PFSK-1 (cell line): ENCODE measurements at regions not wholly inside any gene's neighbourhood (a gene's known extent, or its start where the extent isn't known, plus 50 kb on each side); places are given as distances from the start of the nearest gene placed in this dataset.

Experiments
- FOXP2 ChIP-seq: optimal IDR thresholded peaks from 2 replicates; pipeline ENCODE3; 2011; ENCODE audit warnings: borderline replicate concordance, control low read depth, inconsistent platforms; ENCODE audit not compliant: insufficient read depth; ENCODE audit errors: extremely low read length, extremely low read depth
- POLR2AphosphoS5 ChIP-seq: IDR thresholded peaks from 2 replicates; pipeline ENCODE4 v1.6.1; 2012; ENCODE audit warnings: low read depth, mild to moderate bottlenecking, control low read depth, low read length, moderate library complexity
- SIN3A ChIP-seq: IDR thresholded peaks from 2 replicates; pipeline ENCODE4 v1.6.1; 2012; ENCODE audit warnings: mild to moderate bottlenecking, low read length, moderate library complexity, borderline replicate concordance; ENCODE audit not compliant: insufficient read depth
- TAF1 ChIP-seq: IDR thresholded peaks from 2 replicates; pipeline ENCODE4 v1.6.1; 2012; ENCODE audit warnings: low read length, control low read depth, borderline replicate concordance; ENCODE audit not compliant: insufficient read depth
- TF ChIP-seq, protein P1 (sequence below), 2 experiments: IDR thresholded peaks; 2 replicates each; pipeline versions ENCODE4 v1.6.1 to v1.8.0; 2011 to 2012; ENCODE audit warnings: low read depth in 2 of 2, low read length in 2 of 2, control low read depth in 1 of 2, inconsistent platforms in 1 of 2, mild to moderate bottlenecking in 1 of 2, moderate library complexity in 1 of 2; ENCODE audit not compliant: insufficient read depth in 1 of 2

DNA sequence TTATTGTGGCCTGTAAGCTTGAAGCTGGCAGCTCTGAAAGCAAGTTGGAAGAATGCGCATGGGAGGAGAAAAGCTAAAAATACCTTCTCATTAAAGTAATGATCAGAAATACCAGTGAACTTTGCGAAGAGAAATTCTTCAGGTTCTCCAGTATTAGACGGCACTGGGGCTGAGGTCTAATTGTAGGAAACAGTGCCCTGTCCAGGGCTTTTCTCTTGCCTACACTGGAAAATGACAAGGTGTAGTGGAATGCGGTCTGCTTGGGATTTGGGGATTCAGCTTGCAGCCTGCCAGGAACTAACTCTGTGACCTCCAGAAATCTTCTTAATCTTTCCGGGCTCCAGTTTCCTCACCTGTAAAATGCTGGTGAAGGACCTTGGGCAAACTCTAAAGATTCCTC lies 53.3 kb upstream of the KCNJ16 start:
- TF ChIP-seq POLR2AphosphoS5 = no peak
- TF ChIP-seq FOXP2 = no peak
- TF ChIP-seq, protein P1, sequence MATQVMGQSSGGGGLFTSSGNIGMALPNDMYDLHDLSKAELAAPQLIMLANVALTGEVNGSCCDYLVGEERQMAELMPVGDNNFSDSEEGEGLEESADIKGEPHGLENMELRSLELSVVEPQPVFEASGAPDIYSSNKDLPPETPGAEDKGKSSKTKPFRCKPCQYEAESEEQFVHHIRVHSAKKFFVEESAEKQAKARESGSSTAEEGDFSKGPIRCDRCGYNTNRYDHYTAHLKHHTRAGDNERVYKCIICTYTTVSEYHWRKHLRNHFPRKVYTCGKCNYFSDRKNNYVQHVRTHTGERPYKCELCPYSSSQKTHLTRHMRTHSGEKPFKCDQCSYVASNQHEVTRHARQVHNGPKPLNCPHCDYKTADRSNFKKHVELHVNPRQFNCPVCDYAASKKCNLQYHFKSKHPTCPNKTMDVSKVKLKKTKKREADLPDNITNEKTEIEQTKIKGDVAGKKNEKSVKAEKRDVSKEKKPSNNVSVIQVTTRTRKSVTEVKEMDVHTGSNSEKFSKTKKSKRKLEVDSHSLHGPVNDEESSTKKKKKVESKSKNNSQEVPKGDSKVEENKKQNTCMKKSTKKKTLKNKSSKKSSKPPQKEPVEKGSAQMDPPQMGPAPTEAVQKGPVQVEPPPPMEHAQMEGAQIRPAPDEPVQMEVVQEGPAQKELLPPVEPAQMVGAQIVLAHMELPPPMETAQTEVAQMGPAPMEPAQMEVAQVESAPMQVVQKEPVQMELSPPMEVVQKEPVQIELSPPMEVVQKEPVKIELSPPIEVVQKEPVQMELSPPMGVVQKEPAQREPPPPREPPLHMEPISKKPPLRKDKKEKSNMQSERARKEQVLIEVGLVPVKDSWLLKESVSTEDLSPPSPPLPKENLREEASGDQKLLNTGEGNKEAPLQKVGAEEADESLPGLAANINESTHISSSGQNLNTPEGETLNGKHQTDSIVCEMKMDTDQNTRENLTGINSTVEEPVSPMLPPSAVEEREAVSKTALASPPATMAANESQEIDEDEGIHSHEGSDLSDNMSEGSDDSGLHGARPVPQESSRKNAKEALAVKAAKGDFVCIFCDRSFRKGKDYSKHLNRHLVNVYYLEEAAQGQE (IDR thresholded peaks at IDR 0.05; ENCODE audit: insufficient read depth in 1 of 2, low read depth in 2 of 2, low read length in 2 of 2) = no peak
- no peak for TF ChIP-seq SIN3A
- no peak for TF ChIP-seq TAF1

DNA sequence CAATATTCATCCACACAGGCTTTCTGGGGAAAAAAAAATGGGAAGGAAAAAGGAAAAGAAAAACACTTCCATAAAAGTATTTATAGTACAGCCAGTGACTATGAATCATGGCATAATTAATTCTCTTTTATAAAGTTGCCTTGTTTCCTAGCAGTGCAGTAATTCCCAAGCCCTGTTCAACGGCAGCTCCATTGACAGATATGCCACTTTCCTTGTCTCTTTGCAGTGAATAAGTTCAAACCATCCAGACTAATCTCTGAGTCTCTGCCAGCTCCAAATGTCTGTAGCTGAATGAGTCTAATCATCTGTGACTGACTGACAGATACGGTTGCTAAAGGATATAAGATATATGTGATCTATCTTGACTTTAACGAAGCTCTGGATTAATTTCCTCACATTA lies 52.9 kb upstream of the KCNJ16 start:
- TF ChIP-seq POLR2AphosphoS5 (no peak), FOXP2 (no peak), TAF1 (no peak), SIN3A (no peak)
- TF ChIP-seq, protein P1 (IDR thresholded peaks at IDR 0.05; ENCODE audit: insufficient read depth in 1 of 2, low read depth in 2 of 2, low read length in 2 of 2) = no peak

DNA sequence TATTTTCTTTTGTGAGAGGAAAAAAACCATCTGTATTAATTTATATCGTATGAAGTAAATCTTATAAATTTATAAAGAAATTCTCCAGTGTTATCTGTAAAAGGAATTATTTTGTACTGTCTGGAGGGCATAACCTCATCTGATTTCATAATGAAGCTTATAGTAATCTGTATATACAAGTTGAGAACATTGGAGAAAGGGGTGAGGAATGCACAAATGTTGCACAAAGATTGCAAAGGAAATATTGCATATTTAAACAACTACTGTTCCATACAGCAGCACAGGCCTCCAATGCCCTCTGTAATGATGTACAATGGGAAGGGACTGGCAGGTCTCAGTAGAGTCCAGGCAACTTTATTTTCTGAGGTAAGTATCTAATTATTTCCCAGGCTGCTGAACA lies 50.8 kb upstream of the KCNJ16 start:
- no peak for TF ChIP-seq FOXP2
- no peak for TF ChIP-seq TAF1
- TF ChIP-seq POLR2AphosphoS5 = no peak
- TF ChIP-seq SIN3A = no peak
- TF ChIP-seq, protein P1 (IDR thresholded peaks at IDR 0.05; ENCODE audit: insufficient read depth in 1 of 2, low read depth in 2 of 2, low read length in 2 of 2) = no peak
